Prostate gland (tissue), 2 donors: ENCODE measurements at regions not wholly inside any gene's neighbourhood (a gene's known extent, or its start where the extent isn't known, plus 50 kb on each side); places are given as distances from the start of the nearest gene placed in this dataset.

ENCODE experiments used
- DNase-seq: peaks from one replicate; pipeline ENCODE4 v3.0.0-alpha.2; 2019; ENCODE audit warnings: low spot score
- H3K27ac ChIP-seq, 2 donors: fragments of 200-600 bp; sonication (generic); 2 replicates each; pipeline ENCODE4 v1.5.1; 2017 to 2019
- H3K27me3 ChIP-seq: fragments of 200-600 bp; sonication (generic); replicated peaks from 2 replicates; pipeline ENCODE4 v1.5.1; 2019; ENCODE audit not compliant: insufficient read depth
- H3K36me3 ChIP-seq, 2 donors: fragments of 200-600 bp; sonication (generic); 1 replicate in 1 of 2; 2 replicates in 1 of 2; pipeline versions ENCODE4 v1.5.1 to v1.8.1; 2017 to 2019
- H3K4me1 ChIP-seq: fragments of 200-600 bp; sonication (generic); replicated peaks from 2 replicates; pipeline ENCODE4 v1.5.1; 2019
- H3K4me3 ChIP-seq, 2 donors: fragments of 200-600 bp; sonication (generic); 2 replicates each; pipeline ENCODE4 v1.5.1; 2017 to 2019
- H3K9me3 ChIP-seq: fragments of 200-600 bp; sonication (generic); 2 replicates; pipeline ENCODE4 v1.5.1; 2017
- CTCF ChIP-seq, 4 experiments: fragments of 200-600 bp in 2 of 4; fragments of 450-650 bp in 2 of 4; sonication (generic) in 2 of 4; IDR thresholded peaks; 1 replicate in 3 of 4; 2 replicates in 1 of 4; pipeline ENCODE4 v1.5.1; 2016 to 2019; ENCODE audit warnings: antibody characterized with exemption in 4 of 4, mild to moderate bottlenecking in 2 of 4, moderate library complexity in 2 of 4
- POLR2A ChIP-seq: fragments of 450-650 bp; IDR thresholded peaks from one replicate; pipeline ENCODE4 v1.6.1; 2016; ENCODE audit warnings: antibody characterized with exemption, mild to moderate bottlenecking
- POLR2AphosphoS5 ChIP-seq: sonication (generic); formaldehyde crosslinking; IDR thresholded peaks from one replicate; pipeline ENCODE4 v1.6.1; 2017; ENCODE audit warnings: antibody characterized with exemption
- WGBS: methylation state at CpG from one replicate; pipeline ENCODE4 v1.1.5; 2018; 5-methylcytosine and 5-hydroxymethylcytosine counted together
- intact Hi-C: fragments of 100-400 bp; cut with DNase I; formaldehyde crosslinking; loops from one replicate; pipeline ENCODE4 v1.14.2; 2022

GRCh38 chr11:29184939-29185890 is 831.6 kb downstream of the KCNA4 start:
- no peak for DNase-seq
- intact Hi-C loops, result no loop called here
- H3K27ac ChIP-seq, result no peak overlapping the region
- no peaks in the 10 kb centered on the region for H3K4me1 ChIP-seq
- H3K27me3 ChIP-seq, result no peaks in the 10 kb centered on the region
- H3K9me3 ChIP-seq, result no peaks in the 10 kb centered on the region
- H3K4me3 ChIP-seq, result no peak overlapping the region
- H3K36me3 ChIP-seq, result no peaks in the 10 kb centered on the region
- WGBS, result 64% methylated on average over 7 of the region's 7 CpGs
- TF ChIP-seq POLR2A (no peak), POLR2AphosphoS5 (no peak), CTCF (IDR thresholded peaks at IDR 0.05) (no peak)

- Histone ChIP-seq H3K4me1 (no peaks in the 10 kb centered on the region), H3K36me3 (no peaks in the 10 kb centered on the region), H3K9me3 (no peaks in the 10 kb centered on the region), H3K27ac (no peak overlapping the region), H3K4me3 (no peak overlapping the region), H3K27me3 (no peaks in the 10 kb centered on the region)
- intact Hi-C loops, result no loop called here
- WGBS, result 44% methylated on average over 1 of the region's 1 CpG
- no peak for DNase-seq
- TF ChIP-seq POLR2AphosphoS5 (no peak), CTCF (IDR thresholded peaks at IDR 0.05) (no peak), POLR2A (no peak)
Measured at GRCh38 chr11:29183301-29183700, 833.5 kb downstream of the KCNA4 start.

- H3K4me3 ChIP-seq, result no peak overlapping the region
- intact Hi-C loops, result no loop called here
- H3K9me3 ChIP-seq, result no peaks in the 10 kb centered on the region
Measured at GRCh38 chr11:29173660-29174062, 843.2 kb downstream of the KCNA4 start.

GRCh38 chr11:29171360-29171950 is 845.4 kb downstream of the KCNA4 start:
- Histone ChIP-seq H3K4me3 (no peak overlapping the region), H3K4me1 (no peaks in the 10 kb centered on the region), H3K36me3 (no peaks in the 10 kb centered on the region), H3K27ac (no peak overlapping the region), H3K9me3 (no peaks in the 10 kb centered on the region), H3K27me3 (no peaks in the 10 kb centered on the region)
- WGBS, result 86% methylated on average over 1 of the region's 1 CpG
- no peak for DNase-seq
- TF ChIP-seq POLR2AphosphoS5, result no peak
- intact Hi-C loops, result no loop called here

More at GRCh38 chr11:29173660-29174062, 843.2 kb downstream of the KCNA4 start:
- H3K4me1 ChIP-seq, result no peaks in the 10 kb centered on the region
- no peaks in the 10 kb centered on the region for H3K36me3 ChIP-seq
- H3K27ac ChIP-seq, result no peak overlapping the region
- TF ChIP-seq CTCF (IDR thresholded peaks at IDR 0.05) (no peak), POLR2A (no peak), POLR2AphosphoS5 (no peak)
- no peak for DNase-seq
- no peaks in the 10 kb centered on the region for H3K27me3 ChIP-seq
- WGBS, result 13% methylated on average over 1 of the region's 1 CpG

GRCh38 chr11:29166306-29166705 is 850.5 kb downstream of the KCNA4 start:
- 53% methylated on average over 1 of the region's 1 CpG for WGBS

More at GRCh38 chr11:29166306-29166705, 850.5 kb downstream of the KCNA4 start:
- Histone ChIP-seq H3K4me1 (no peaks in the 10 kb centered on the region), H3K9me3 (no peaks in the 10 kb centered on the region), H3K27ac (no peak overlapping the region), H3K4me3 (no peak overlapping the region), H3K36me3 (no peaks in the 10 kb centered on the region), H3K27me3 (no peaks in the 10 kb centered on the region)
- intact Hi-C loops, result no loop called here
- DNase-seq, result no peak
- no peak for TF ChIP-seq POLR2AphosphoS5
- TF ChIP-seq POLR2A, result no peak
- TF ChIP-seq CTCF (IDR thresholded peaks at IDR 0.05), result no peak
